HL-60 (cell line): ENCODE measurements at regions not wholly inside any gene's neighbourhood (a gene's known extent, or its start where the extent isn't known, plus 50 kb on each side); places are given as distances from the start of the nearest gene placed in this dataset.

ENCODE experiments used
- DNase-seq, 2 experiments: peaks; one replicate each; pipeline ENCODE4 v3.0.0-alpha.2; 2010 to 2020; ENCODE audit warnings: low read depth in 1 of 2, low spot score in 1 of 2
- H3K27ac ChIP-seq: fragments of 250-450 bp; sonication (Bioruptor Pico); replicated peaks from 2 replicates; pipeline ENCODE4 v1.5.1; 2020; ENCODE audit warnings: mild to moderate bottlenecking, moderate library complexity
- H3K27me3 ChIP-seq: fragments of 250-450 bp; sonication (Bioruptor Pico); 2 replicates; pipeline ENCODE4 v1.5.1; 2021; ENCODE audit warnings: mild to moderate bottlenecking, moderate library complexity; ENCODE audit not compliant: insufficient read depth, poor library complexity, severe bottlenecking
- H3K4me3 ChIP-seq: replicated peaks from 2 replicates; pipeline ENCODE4 v1.5.1; 2011; ENCODE audit warnings: mild to moderate bottlenecking, control low read depth, low read length; ENCODE audit not compliant: insufficient read depth
- CTCF ChIP-seq: IDR thresholded peaks from one replicate; pipeline ENCODE4 v1.5.1; 2011; ENCODE audit warnings: low read length, control low read depth, inconsistent platforms; ENCODE audit not compliant: insufficient read depth
- GABPA ChIP-seq: IDR thresholded peaks from 2 replicates; pipeline ENCODE4 v1.6.1; 2012; ENCODE audit warnings: low read depth
- POLR2AphosphoS5 ChIP-seq: IDR thresholded peaks from 2 replicates; pipeline ENCODE4 v1.6.1; 2012; ENCODE audit warnings: low read depth
- REST ChIP-seq: IDR thresholded peaks from 2 replicates; pipeline ENCODE4 v1.6.1; 2012; ENCODE audit warnings: low read depth; ENCODE audit not compliant: insufficient replicate concordance
- SPI1 ChIP-seq: IDR thresholded peaks from 2 replicates; pipeline ENCODE4 v1.6.1; 2012; ENCODE audit warnings: low read depth, mild to moderate bottlenecking, borderline replicate concordance

- Histone ChIP-seq H3K27ac (no peak overlapping the region), H3K4me3 (no peak overlapping the region), H3K27me3 (no peaks in the 10 kb centered on the region)
- DNase-seq = no peak
- TF ChIP-seq SPI1 = no peak
- TF ChIP-seq REST = no peak
- no peak for TF ChIP-seq GABPA
- TF ChIP-seq CTCF = no peak
- no peak for TF ChIP-seq POLR2AphosphoS5
Measured at GRCh38 chr10:111784436-111784835, 399.1 kb downstream of the GPAM start.

- Histone ChIP-seq H3K4me3 (no peak overlapping the region), H3K27ac (no peak overlapping the region), H3K27me3 (no peaks in the 10 kb centered on the region)
- TF ChIP-seq SPI1 (no peak), CTCF (no peak), GABPA (no peak), REST (no peak), POLR2AphosphoS5 (no peak)
- DNase-seq = no peak
Measured at GRCh38 chr10:111784946-111785465, 398.6 kb downstream of the GPAM start.

GRCh38 chr10:111785921-111786320, 397.6 kb downstream of the GPAM start:
- TF ChIP-seq SPI1 (no peak), CTCF (no peak), REST (no peak), POLR2AphosphoS5 (no peak), GABPA (no peak)
- H3K27me3 ChIP-seq = no peaks in the 10 kb centered on the region
- H3K27ac ChIP-seq = no peak overlapping the region
- no peak for DNase-seq
- no peak overlapping the region for H3K4me3 ChIP-seq
